Thyroid gland (tissue), 4 donors: ENCODE measurements at regions not wholly inside any gene's neighbourhood (a gene's known extent, or its start where the extent isn't known, plus 50 kb on each side); places are given as distances from the start of the nearest gene placed in this dataset.

Experiments
- DNase-seq, 2 donors: peaks; one replicate each; pipeline ENCODE4 v3.0.0-alpha.2; 2019
- H3K27ac ChIP-seq, 3 donors: fragments of 200-600 bp; sonication (generic); 1 replicate in 2 of 3; 2 replicates in 1 of 3; pipeline ENCODE4 v1.5.1; 2016 to 2019; ENCODE audit warnings: mild to moderate bottlenecking in 1 of 3, moderate library complexity in 1 of 3
- H3K27me3 ChIP-seq: fragments of 200-600 bp; sonication (generic); one replicate; pipeline ENCODE4 v1.5.1; 2019
- H3K36me3 ChIP-seq, 2 donors: fragments of 200-600 bp; sonication (generic); one replicate each; pipeline ENCODE4 v1.5.1; 2016 to 2019
- H3K4me1 ChIP-seq, 2 donors: fragments of 200-600 bp; sonication (generic); one replicate each; pipeline ENCODE4 v1.5.1; 2017 to 2019
- H3K4me3 ChIP-seq, 3 donors: fragments of 200-600 bp; sonication (generic); replicated peaks in 1 of 3; 1 replicate in 2 of 3; 2 replicates in 1 of 3; pipeline ENCODE4 v1.5.1; 2016; ENCODE audit warnings: mild to moderate bottlenecking in 1 of 3
- H3K9me3 ChIP-seq: fragments of 200-600 bp; sonication (generic); one replicate; pipeline ENCODE4 v1.5.1; 2017
- CTCF ChIP-seq, 6 experiments: fragments of 200-600 bp in 3 of 6; fragments of 450-650 bp in 3 of 6; sonication (generic) in 3 of 6; IDR thresholded peaks; one replicate each; pipeline ENCODE4 v1.5.1; 2016 to 2019; ENCODE audit warnings: antibody characterized with exemption in 6 of 6, mild to moderate bottlenecking in 2 of 6, inconsistent platforms in 1 of 6, moderate library complexity in 1 of 6
- POLR2A ChIP-seq, 2 donors: fragments of 450-650 bp; IDR thresholded peaks; one replicate each; pipeline ENCODE4 v1.6.1; 2017; ENCODE audit warnings: antibody characterized with exemption in 2 of 2, mild to moderate bottlenecking in 2 of 2, moderate library complexity in 1 of 2
- WGBS, 2 donors: methylation state at CpG; one replicate each; pipeline ENCODE4 v1.1.5; 2017; 5-methylcytosine and 5-hydroxymethylcytosine counted together
- intact Hi-C: fragments of 100-400 bp; cut with DNase I; formaldehyde crosslinking; loops from one replicate; pipeline ENCODE4 v1.15.1; 2023

GRCh38 chr12:24591079-24591626, 357.7 kb downstream of the BCAT1 start:
- 81 to 84% methylated on average over 4 of the region's 4 CpGs for WGBS, 2 donors
- Histone ChIP-seq H3K4me3 (no peak overlapping the region), H3K36me3 (no peaks in the 10 kb centered on the region), H3K4me1 (no peaks in the 10 kb centered on the region), H3K9me3 (no peaks in the 10 kb centered on the region), H3K27me3 (no peaks in the 10 kb centered on the region), H3K27ac (no peak overlapping the region)
- DNase-seq, result no peak
- intact Hi-C loops, result loop anchor here (10.0 kb wide), 1 partner anchor 466 kb away; no protein-coding TSS in a partner anchor
- TF ChIP-seq CTCF (IDR thresholded peaks at IDR 0.05), result no peak
- TF ChIP-seq POLR2A (IDR thresholded peaks at IDR 0.05), result no peak

GRCh38 chr12:24586293-24586692, 362.6 kb downstream of the BCAT1 start:
- WGBS, 2 donors, result 94 to 98% methylated on average over 2 of the region's 2 CpGs
- no peak for TF ChIP-seq POLR2A (IDR thresholded peaks at IDR 0.05)
- no peak for TF ChIP-seq CTCF (IDR thresholded peaks at IDR 0.05)
- no peak overlapping the region for H3K4me3 ChIP-seq
- H3K4me1 ChIP-seq, result no peaks in the 10 kb centered on the region
- no peaks in the 10 kb centered on the region for H3K9me3 ChIP-seq
- intact Hi-C loops, result no loop called here
- no peak for DNase-seq
- H3K36me3 ChIP-seq, result no peaks in the 10 kb centered on the region
- H3K27me3 ChIP-seq, result no peaks in the 10 kb centered on the region
- no peak overlapping the region for H3K27ac ChIP-seq

GRCh38 chr12:24584032-24584675, 364.7 kb downstream of the BCAT1 start:
- H3K4me1 ChIP-seq, result no peaks in the 10 kb centered on the region
- no peak overlapping the region for H3K27ac ChIP-seq
- no peak overlapping the region for H3K4me3 ChIP-seq
- intact Hi-C loops, result no loop called here
- no peaks in the 10 kb centered on the region for H3K27me3 ChIP-seq
- no peak for DNase-seq
- no peaks in the 10 kb centered on the region for H3K9me3 ChIP-seq
- TF ChIP-seq POLR2A (IDR thresholded peaks at IDR 0.05) (no peak), CTCF (IDR thresholded peaks at IDR 0.05) (no peak)
- no peaks in the 10 kb centered on the region for H3K36me3 ChIP-seq
- 92 to 93% methylated on average over 15 to 20 of the region's 21 CpGs for WGBS, 2 donors

GRCh38 chr12:24582954-24583601, 365.8 kb downstream of the BCAT1 start:
- no peak for DNase-seq
- intact Hi-C loops, result no loop called here
- no peaks in the 10 kb centered on the region for H3K4me1 ChIP-seq
- WGBS, 2 donors, result 95 to 97% methylated on average over 18 of the region's 18 CpGs
- no peaks in the 10 kb centered on the region for H3K36me3 ChIP-seq
- no peaks in the 10 kb centered on the region for H3K27me3 ChIP-seq
- no peak overlapping the region for H3K4me3 ChIP-seq
- H3K27ac ChIP-seq, result no peak overlapping the region
- no peaks in the 10 kb centered on the region for H3K9me3 ChIP-seq
- TF ChIP-seq CTCF (IDR thresholded peaks at IDR 0.05) (no peak), POLR2A (IDR thresholded peaks at IDR 0.05) (no peak)

- no peak for DNase-seq
- Histone ChIP-seq H3K4me3 (no peak overlapping the region), H3K27me3 (no peaks in the 10 kb centered on the region), H3K9me3 (no peaks in the 10 kb centered on the region), H3K27ac (no peak overlapping the region), H3K4me1 (no peaks in the 10 kb centered on the region), H3K36me3 (no peaks in the 10 kb centered on the region)
- intact Hi-C loops, result no loop called here
- no peak for TF ChIP-seq CTCF (IDR thresholded peaks at IDR 0.05)
- TF ChIP-seq POLR2A (IDR thresholded peaks at IDR 0.05), result no peak
- 85 to 93% methylated on average over 4 of the region's 4 CpGs for WGBS, 2 donors
These were observed 374.4 kb downstream of the BCAT1 start for GRCh38 chr12:24574538-24574937.
